CD4-positive, alpha-beta T cell treated with Interleukin-6 for 4 hours (primary cell): ENCODE measurements at regions not wholly inside any gene's neighbourhood (a gene's known extent, or its start where the extent isn't known, plus 50 kb on each side); places are given as distances from the start of the nearest gene placed in this dataset.
"Not testable (repeated sequence)": the region's sequence is repeated elsewhere in the genome, so short reads cannot be mapped to it uniquely, and the experiment has no call there.

Source experiments
- DNase-seq: peaks from one replicate; pipeline ENCODE4 v3.0.0-alpha.2; 2020; ENCODE audit warnings: mixed read lengths

- DNase-seq, result no peak
These were observed 210.0 kb downstream of the PLA2G4A start for GRCh38 chr1:187038784-187039183.

GRCh38 chr1:187041104-187041503 is 212.4 kb downstream of the PLA2G4A start:
- DNase-seq, result no peak

GRCh38 chr1:187042538-187042937 is 213.8 kb downstream of the PLA2G4A start:
- no peak for DNase-seq

GRCh38 chr1:187043433-187043832 is 214.7 kb downstream of the PLA2G4A start:
- not testable (repeated sequence) for DNase-seq

- no peak for DNase-seq
These were observed 215.7 kb downstream of the PLA2G4A start for GRCh38 chr1:187044411-187044810.

- DNase-seq, result no peak
These were observed 216.6 kb downstream of the PLA2G4A start for GRCh38 chr1:187045371-187045770.

- no peak for DNase-seq
These were observed 217.5 kb downstream of the PLA2G4A start for GRCh38 chr1:187046293-187046692.

GRCh38 chr1:187047298-187047697 is 218.5 kb downstream of the PLA2G4A start:
- DNase-seq, result no peak

- peak; percentile 12 for DNase-seq
These were observed 223.0 kb downstream of the PLA2G4A start for GRCh38 chr1:187051618-187052232.

GRCh38 chr1:187053876-187054275 is 225.1 kb downstream of the PLA2G4A start:
- no peak for DNase-seq

- no peak for DNase-seq
These were observed 226.4 kb downstream of the PLA2G4A start for GRCh38 chr1:187054862-187055757.

- no peak for DNase-seq
These were observed 234.5 kb downstream of the PLA2G4A start for GRCh38 chr1:187063271-187063670.

GRCh38 chr1:187067160-187067559 is 238.4 kb downstream of the PLA2G4A start:
- DNase-seq, result no peak

- DNase-seq, result no peak
These were observed 241.3 kb downstream of the PLA2G4A start for GRCh38 chr1:187070076-187070475.

GRCh38 chr1:187072262-187073034 is 243.7 kb downstream of the PLA2G4A start:
- DNase-seq, result not testable (repeated sequence)

- not testable (repeated sequence) for DNase-seq
These were observed 244.3 kb downstream of the PLA2G4A start for GRCh38 chr1:187073035-187073560.

GRCh38 chr1:187073634-187074245 is 245.0 kb downstream of the PLA2G4A start:
- DNase-seq, result not testable (repeated sequence)

- no peak for DNase-seq
These were observed 245.8 kb downstream of the PLA2G4A start for GRCh38 chr1:187074445-187075048.

- DNase-seq, result no peak
These were observed 248.2 kb downstream of the PLA2G4A start for GRCh38 chr1:187076922-187077321.

GRCh38 chr1:187078321-187078720 is 249.6 kb downstream of the PLA2G4A start:
- no peak for DNase-seq

- DNase-seq, result no peak
These were observed 250.2 kb downstream of the PLA2G4A start for GRCh38 chr1:187078916-187079315.

GRCh38 chr1:187079330-187079729 is 250.6 kb downstream of the PLA2G4A start:
- no peak for DNase-seq
